H1 (cell line): ENCODE measurements at regions not wholly inside any gene's neighbourhood (a gene's known extent, or its start where the extent isn't known, plus 50 kb on each side); places are given as distances from the start of the nearest gene placed in this dataset.

Source experiments
- HDAC2 ChIP-seq, 2 experiments: fragments of 300-600 bp in 1 of 2; sonication (generic) in 1 of 2; IDR thresholded peaks; 2 replicates each; pipeline ENCODE4 v1.6.1; 2011 to 2012; ENCODE audit warnings: low read depth in 2 of 2, low read length in 2 of 2, mild to moderate bottlenecking in 2 of 2, moderate library complexity in 2 of 2, borderline replicate concordance in 1 of 2, inconsistent platforms in 1 of 2
- JUN ChIP-seq: IDR thresholded peaks from 2 replicates; pipeline ENCODE4 v1.6.1; 2011; ENCODE audit warnings: low read depth, mild to moderate bottlenecking, improper control_type of control experiment, low read length
- PHF8 ChIP-seq: fragments of 200-600 bp; sonication (generic); conservative IDR thresholded peaks from 2 replicates; pipeline ENCODE4 v1.7.1; 2012; ENCODE audit warnings: low read depth, mild to moderate bottlenecking, inconsistent platforms, low read length, moderate library complexity
- RNF2 ChIP-seq: fragments of 200-900, 300-1000 bp; sonication (generic); IDR thresholded peaks from 2 replicates; pipeline ENCODE4 v1.7.1; 2016; ENCODE audit warnings: borderline replicate concordance, low read depth, mild to moderate bottlenecking, antibody characterized with exemption, low read length; ENCODE audit not compliant: poor library complexity, severe bottlenecking; ENCODE audit errors: missing control alignments
- SP4 ChIP-seq: IDR thresholded peaks from 2 replicates; pipeline ENCODE4 v1.6.1; 2012; ENCODE audit warnings: low read length, inconsistent platforms
- SUZ12 ChIP-seq: fragments of 200-600 bp; sonication (generic); IDR thresholded peaks from 2 replicates; pipeline ENCODE4 v1.6.1; 2012; ENCODE audit warnings: mild to moderate bottlenecking, inconsistent platforms, low read length, moderate library complexity, mixed read lengths
- TBP ChIP-seq: IDR thresholded peaks from 2 replicates; pipeline ENCODE4 v1.6.1; 2011; ENCODE audit warnings: low read depth, low read length, improper control_type of control experiment
- TF ChIP-seq, protein P1 (sequence below): fragments of 300-600 bp; sonication (generic); IDR thresholded peaks from 2 replicates; pipeline ENCODE4 v1.7.1; 2012; ENCODE audit warnings: low read length, moderate library complexity, mild to moderate bottlenecking, inconsistent platforms; ENCODE audit not compliant: insufficient replicate concordance
- TF ChIP-seq, protein P2 (sequence below): IDR thresholded peaks from 2 replicates; pipeline ENCODE4 v1.6.1; 2012; ENCODE audit warnings: inconsistent platforms

DNA sequence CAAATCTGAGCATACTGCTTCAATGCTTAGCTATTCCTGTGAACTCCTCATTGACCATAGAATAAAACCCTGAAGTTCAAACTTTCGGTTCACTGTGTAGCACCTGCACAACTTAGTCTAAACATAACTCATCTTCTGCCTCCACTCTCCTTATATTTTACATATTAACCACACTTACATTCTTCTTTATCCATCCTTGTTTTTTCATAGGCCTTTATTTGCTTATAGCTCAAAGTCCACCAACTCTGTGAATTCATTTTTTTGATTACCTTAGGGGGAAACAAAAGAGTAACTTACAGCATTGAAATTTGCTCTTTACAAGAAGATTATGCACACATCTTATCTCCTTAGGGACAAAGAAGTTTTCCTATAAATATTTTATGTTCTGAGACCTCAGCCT, 521.6 kb upstream of the FAT3 start (continued):
- TF ChIP-seq, protein P1, sequence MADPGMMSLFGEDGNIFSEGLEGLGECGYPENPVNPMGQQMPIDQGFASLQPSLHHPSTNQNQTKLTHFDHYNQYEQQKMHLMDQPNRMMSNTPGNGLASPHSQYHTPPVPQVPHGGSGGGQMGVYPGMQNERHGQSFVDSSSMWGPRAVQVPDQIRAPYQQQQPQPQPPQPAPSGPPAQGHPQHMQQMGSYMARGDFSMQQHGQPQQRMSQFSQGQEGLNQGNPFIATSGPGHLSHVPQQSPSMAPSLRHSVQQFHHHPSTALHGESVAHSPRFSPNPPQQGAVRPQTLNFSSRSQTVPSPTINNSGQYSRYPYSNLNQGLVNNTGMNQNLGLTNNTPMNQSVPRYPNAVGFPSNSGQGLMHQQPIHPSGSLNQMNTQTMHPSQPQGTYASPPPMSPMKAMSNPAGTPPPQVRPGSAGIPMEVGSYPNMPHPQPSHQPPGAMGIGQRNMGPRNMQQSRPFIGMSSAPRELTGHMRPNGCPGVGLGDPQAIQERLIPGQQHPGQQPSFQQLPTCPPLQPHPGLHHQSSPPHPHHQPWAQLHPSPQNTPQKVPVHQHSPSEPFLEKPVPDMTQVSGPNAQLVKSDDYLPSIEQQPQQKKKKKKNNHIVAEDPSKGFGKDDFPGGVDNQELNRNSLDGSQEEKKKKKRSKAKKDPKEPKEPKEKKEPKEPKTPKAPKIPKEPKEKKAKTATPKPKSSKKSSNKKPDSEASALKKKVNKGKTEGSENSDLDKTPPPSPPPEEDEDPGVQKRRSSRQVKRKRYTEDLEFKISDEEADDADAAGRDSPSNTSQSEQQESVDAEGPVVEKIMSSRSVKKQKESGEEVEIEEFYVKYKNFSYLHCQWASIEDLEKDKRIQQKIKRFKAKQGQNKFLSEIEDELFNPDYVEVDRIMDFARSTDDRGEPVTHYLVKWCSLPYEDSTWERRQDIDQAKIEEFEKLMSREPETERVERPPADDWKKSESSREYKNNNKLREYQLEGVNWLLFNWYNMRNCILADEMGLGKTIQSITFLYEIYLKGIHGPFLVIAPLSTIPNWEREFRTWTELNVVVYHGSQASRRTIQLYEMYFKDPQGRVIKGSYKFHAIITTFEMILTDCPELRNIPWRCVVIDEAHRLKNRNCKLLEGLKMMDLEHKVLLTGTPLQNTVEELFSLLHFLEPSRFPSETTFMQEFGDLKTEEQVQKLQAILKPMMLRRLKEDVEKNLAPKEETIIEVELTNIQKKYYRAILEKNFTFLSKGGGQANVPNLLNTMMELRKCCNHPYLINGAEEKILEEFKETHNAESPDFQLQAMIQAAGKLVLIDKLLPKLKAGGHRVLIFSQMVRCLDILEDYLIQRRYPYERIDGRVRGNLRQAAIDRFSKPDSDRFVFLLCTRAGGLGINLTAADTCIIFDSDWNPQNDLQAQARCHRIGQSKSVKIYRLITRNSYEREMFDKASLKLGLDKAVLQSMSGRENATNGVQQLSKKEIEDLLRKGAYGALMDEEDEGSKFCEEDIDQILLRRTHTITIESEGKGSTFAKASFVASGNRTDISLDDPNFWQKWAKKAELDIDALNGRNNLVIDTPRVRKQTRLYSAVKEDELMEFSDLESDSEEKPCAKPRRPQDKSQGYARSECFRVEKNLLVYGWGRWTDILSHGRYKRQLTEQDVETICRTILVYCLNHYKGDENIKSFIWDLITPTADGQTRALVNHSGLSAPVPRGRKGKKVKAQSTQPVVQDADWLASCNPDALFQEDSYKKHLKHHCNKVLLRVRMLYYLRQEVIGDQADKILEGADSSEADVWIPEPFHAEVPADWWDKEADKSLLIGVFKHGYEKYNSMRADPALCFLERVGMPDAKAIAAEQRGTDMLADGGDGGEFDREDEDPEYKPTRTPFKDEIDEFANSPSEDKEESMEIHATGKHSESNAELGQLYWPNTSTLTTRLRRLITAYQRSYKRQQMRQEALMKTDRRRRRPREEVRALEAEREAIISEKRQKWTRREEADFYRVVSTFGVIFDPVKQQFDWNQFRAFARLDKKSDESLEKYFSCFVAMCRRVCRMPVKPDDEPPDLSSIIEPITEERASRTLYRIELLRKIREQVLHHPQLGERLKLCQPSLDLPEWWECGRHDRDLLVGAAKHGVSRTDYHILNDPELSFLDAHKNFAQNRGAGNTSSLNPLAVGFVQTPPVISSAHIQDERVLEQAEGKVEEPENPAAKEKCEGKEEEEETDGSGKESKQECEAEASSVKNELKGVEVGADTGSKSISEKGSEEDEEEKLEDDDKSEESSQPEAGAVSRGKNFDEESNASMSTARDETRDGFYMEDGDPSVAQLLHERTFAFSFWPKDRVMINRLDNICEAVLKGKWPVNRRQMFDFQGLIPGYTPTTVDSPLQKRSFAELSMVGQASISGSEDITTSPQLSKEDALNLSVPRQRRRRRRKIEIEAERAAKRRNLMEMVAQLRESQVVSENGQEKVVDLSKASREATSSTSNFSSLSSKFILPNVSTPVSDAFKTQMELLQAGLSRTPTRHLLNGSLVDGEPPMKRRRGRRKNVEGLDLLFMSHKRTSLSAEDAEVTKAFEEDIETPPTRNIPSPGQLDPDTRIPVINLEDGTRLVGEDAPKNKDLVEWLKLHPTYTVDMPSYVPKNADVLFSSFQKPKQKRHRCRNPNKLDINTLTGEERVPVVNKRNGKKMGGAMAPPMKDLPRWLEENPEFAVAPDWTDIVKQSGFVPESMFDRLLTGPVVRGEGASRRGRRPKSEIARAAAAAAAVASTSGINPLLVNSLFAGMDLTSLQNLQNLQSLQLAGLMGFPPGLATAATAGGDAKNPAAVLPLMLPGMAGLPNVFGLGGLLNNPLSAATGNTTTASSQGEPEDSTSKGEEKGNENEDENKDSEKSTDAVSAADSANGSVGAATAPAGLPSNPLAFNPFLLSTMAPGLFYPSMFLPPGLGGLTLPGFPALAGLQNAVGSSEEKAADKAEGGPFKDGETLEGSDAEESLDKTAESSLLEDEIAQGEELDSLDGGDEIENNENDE = no peak
- TF ChIP-seq HDAC2 (IDR thresholded peaks at IDR 0.05; ENCODE audit: borderline replicate concordance in 1 of 2, low read depth in 2 of 2, low read length in 2 of 2) (no peak), TBP (no peak), RNF2 (no peak), PHF8 (no peak), SUZ12 (no peak), SP4 (no peak), JUN (no peak)
- TF ChIP-seq, protein P2, sequence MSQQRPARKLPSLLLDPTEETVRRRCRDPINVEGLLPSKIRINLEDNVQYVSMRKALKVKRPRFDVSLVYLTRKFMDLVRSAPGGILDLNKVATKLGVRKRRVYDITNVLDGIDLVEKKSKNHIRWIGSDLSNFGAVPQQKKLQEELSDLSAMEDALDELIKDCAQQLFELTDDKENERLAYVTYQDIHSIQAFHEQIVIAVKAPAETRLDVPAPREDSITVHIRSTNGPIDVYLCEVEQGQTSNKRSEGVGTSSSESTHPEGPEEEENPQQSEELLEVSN = no peak
